ENCODE measurements at regions not wholly inside any gene's neighbourhood (a gene's known extent, or its start where the extent isn't known, plus 50 kb on each side); places are given as distances from the start of the nearest gene placed in this dataset.

- ChIA-PET CTCF (interaction anchor here (0.5 to 0.8 kb wide), 3 partner anchors 10 to 83 kb away, joined by 3 to 4 read pairs (median 3); no protein-coding TSS in a partner anchor), POLR2A (no interaction called here)
- DNase-seq (ENCODE audit: extremely low spot score), result no peak
- TF ChIP-seq TARDBP (IDR thresholded peaks at IDR 0.05), result no peak
- TF ChIP-seq BHLHE40 (IDR thresholded peaks at IDR 0.05; ENCODE audit: borderline replicate concordance), result no peak
- TF ChIP-seq FOXK2 (IDR thresholded peaks at IDR 0.05), result no peak
- no peak for TF ChIP-seq SUZ12 (IDR thresholded peaks at IDR 0.05)
- TF ChIP-seq SP1 (IDR thresholded peaks at IDR 0.05), result no peak
- no peak for TF ChIP-seq LEF1 (IDR thresholded peaks at IDR 0.05; ENCODE audit: borderline replicate concordance)
- TF ChIP-seq FOXM1 (IDR thresholded peaks at IDR 0.05; ENCODE audit: borderline replicate concordance), result no peak
- no peak for TF ChIP-seq L3MBTL2 (conservative IDR thresholded peaks at IDR 0.05)
- no peak for TF ChIP-seq HDGF (IDR thresholded peaks at IDR 0.05; ENCODE audit: borderline replicate concordance)
- no peak for TF ChIP-seq ZNF384 (IDR thresholded peaks at IDR 0.05)
- TF ChIP-seq CTBP1 (IDR thresholded peaks at IDR 0.05; ENCODE audit: borderline replicate concordance), result no peak
- TF ChIP-seq ARNT (IDR thresholded peaks at IDR 0.05), result no peak
- TF ChIP-seq FOXA1 (IDR thresholded peaks at IDR 0.05), result no peak
- TF ChIP-seq ELF4 (IDR thresholded peaks at IDR 0.05), result no peak
- no peak for TF ChIP-seq NFRKB (IDR thresholded peaks at IDR 0.05)
- TF ChIP-seq PKNOX1 (IDR thresholded peaks at IDR 0.05), result no peak
Observed at GRCh38 chr2:217709478-217710210, 293.2 kb downstream of the TNS1 start.

GRCh38 chr2:217707131-217707611 is 295.6 kb downstream of the TNS1 start:
- DNase-seq (ENCODE audit: extremely low spot score), result no peak
- no peak for TF ChIP-seq NFRKB (IDR thresholded peaks at IDR 0.05)
- ChIA-PET CTCF (interaction anchor here (0.7 kb wide), 1 partner anchor 369 kb away, joined by 3 read pairs; no protein-coding TSS in a partner anchor), POLR2A (no interaction called here)

GRCh38 chr2:217706513-217706912 is 296.3 kb downstream of the TNS1 start:
- POLR2A ChIA-PET, result no interaction called here
- CTCF ChIA-PET, result no interaction called here
- DNase-seq (ENCODE audit: extremely low spot score), result no peak

GRCh38 chr2:217706095-217706494 is 296.7 kb downstream of the TNS1 start:
- DNase-seq (ENCODE audit: extremely low spot score), result no peak
- ChIA-PET CTCF (no interaction called here), POLR2A (no interaction called here)
- TF ChIP-seq LEF1 (IDR thresholded peaks at IDR 0.05; ENCODE audit: borderline replicate concordance) (no peak), FOXM1 (IDR thresholded peaks at IDR 0.05; ENCODE audit: borderline replicate concordance) (no peak), PKNOX1 (IDR thresholded peaks at IDR 0.05) (no peak), HDGF (IDR thresholded peaks at IDR 0.05; ENCODE audit: borderline replicate concordance) (no peak), SP1 (IDR thresholded peaks at IDR 0.05) (no peak), BHLHE40 (IDR thresholded peaks at IDR 0.05; ENCODE audit: borderline replicate concordance) (no peak), FOXK2 (IDR thresholded peaks at IDR 0.05) (no peak), FOXA1 (IDR thresholded peaks at IDR 0.05) (no peak), TARDBP (IDR thresholded peaks at IDR 0.05) (no peak), SUZ12 (IDR thresholded peaks at IDR 0.05) (no peak), CTBP1 (IDR thresholded peaks at IDR 0.05; ENCODE audit: borderline replicate concordance) (no peak), NFRKB (IDR thresholded peaks at IDR 0.05) (no peak), ELF4 (IDR thresholded peaks at IDR 0.05) (no peak), ZNF384 (IDR thresholded peaks at IDR 0.05) (no peak), L3MBTL2 (conservative IDR thresholded peaks at IDR 0.05) (no peak), ARNT (IDR thresholded peaks at IDR 0.05) (no peak)

More at GRCh38 chr2:217706513-217706912, 296.3 kb downstream of the TNS1 start:
- TF ChIP-seq L3MBTL2 (conservative IDR thresholded peaks at IDR 0.05) (no peak), LEF1 (IDR thresholded peaks at IDR 0.05; ENCODE audit: borderline replicate concordance) (no peak), FOXK2 (IDR thresholded peaks at IDR 0.05) (no peak), PKNOX1 (IDR thresholded peaks at IDR 0.05) (no peak), NFRKB (IDR thresholded peaks at IDR 0.05) (no peak), FOXM1 (IDR thresholded peaks at IDR 0.05; ENCODE audit: borderline replicate concordance) (no peak), ELF4 (IDR thresholded peaks at IDR 0.05) (no peak), TARDBP (IDR thresholded peaks at IDR 0.05) (no peak), ARNT (IDR thresholded peaks at IDR 0.05) (no peak), SP1 (IDR thresholded peaks at IDR 0.05) (no peak), ZNF384 (IDR thresholded peaks at IDR 0.05) (no peak), SUZ12 (IDR thresholded peaks at IDR 0.05) (no peak), HDGF (IDR thresholded peaks at IDR 0.05; ENCODE audit: borderline replicate concordance) (no peak), FOXA1 (IDR thresholded peaks at IDR 0.05) (no peak), BHLHE40 (IDR thresholded peaks at IDR 0.05; ENCODE audit: borderline replicate concordance) (no peak)

- TF ChIP-seq SP1 (IDR thresholded peaks at IDR 0.05) (no peak), HDGF (IDR thresholded peaks at IDR 0.05; ENCODE audit: borderline replicate concordance) (no peak), ELF4 (IDR thresholded peaks at IDR 0.05) (no peak), FOXM1 (IDR thresholded peaks at IDR 0.05; ENCODE audit: borderline replicate concordance) (no peak), ZNF384 (IDR thresholded peaks at IDR 0.05) (no peak), FOXA1 (IDR thresholded peaks at IDR 0.05) (no peak), PKNOX1 (IDR thresholded peaks at IDR 0.05) (no peak), SUZ12 (IDR thresholded peaks at IDR 0.05) (no peak), CTBP1 (IDR thresholded peaks at IDR 0.05; ENCODE audit: borderline replicate concordance) (no peak), FOXK2 (IDR thresholded peaks at IDR 0.05) (no peak), L3MBTL2 (conservative IDR thresholded peaks at IDR 0.05) (no peak), NFRKB (IDR thresholded peaks at IDR 0.05) (no peak), BHLHE40 (IDR thresholded peaks at IDR 0.05; ENCODE audit: borderline replicate concordance) (no peak), LEF1 (IDR thresholded peaks at IDR 0.05; ENCODE audit: borderline replicate concordance) (no peak)
- CTCF ChIA-PET, result no interaction called here
- no peak for DNase-seq (ENCODE audit: extremely low spot score)
- POLR2A ChIA-PET, result no interaction called here
Observed at GRCh38 chr2:217705461-217705860, 297.3 kb downstream of the TNS1 start.

Data from HEK293T (cell line).